Activated CD4-positive, CD25-positive, alpha-beta regulatory T cell treated with anti-CD3 and anti-CD28 coated beads, Interleukin-2, amount 50 U/mL, for 72 hours (primary cell): ENCODE measurements at regions not wholly inside any gene's neighbourhood (a gene's known extent, or its start where the extent isn't known, plus 50 kb on each side); places are given as distances from the start of the nearest gene placed in this dataset.

Experiments
- DNase-seq: peaks from one replicate; pipeline ENCODE4 v3.0.0; 2021

DNA sequence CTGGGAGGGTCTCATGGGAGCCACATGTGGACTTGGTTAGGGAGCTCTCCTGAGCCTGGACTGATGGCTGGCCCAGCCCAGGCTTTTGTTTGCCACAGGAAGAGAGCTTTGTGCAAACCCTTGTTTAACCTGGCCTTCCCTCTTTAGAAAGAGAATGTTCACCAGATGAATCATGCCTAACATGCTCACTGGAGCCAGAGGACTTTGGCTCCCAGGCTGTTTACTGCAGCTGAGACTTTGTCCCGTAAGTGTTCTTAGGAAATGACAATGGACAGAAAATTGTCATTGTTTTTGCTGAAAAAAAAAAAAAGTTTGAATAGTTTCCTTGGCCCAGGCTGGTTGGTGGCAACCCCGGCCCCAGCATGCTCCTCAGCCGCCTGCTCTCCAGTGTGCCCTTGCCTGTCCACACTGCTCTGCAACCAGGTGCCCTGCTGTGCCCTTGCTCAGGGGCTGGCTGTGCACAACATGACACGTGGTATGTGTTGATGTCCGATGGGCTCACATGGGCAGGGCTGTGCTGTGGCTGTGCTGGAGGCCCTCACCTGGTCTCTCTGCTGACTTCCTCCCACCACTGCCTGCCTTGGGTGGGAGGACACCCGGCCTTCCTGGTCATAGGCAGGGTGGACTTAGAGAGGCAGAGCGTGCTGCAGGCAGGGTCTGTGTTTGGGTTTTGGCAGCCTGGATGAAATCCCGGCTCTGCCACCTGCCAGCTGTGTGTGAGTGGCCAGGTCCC lies 215.3 kb upstream of the ZNF32 start:
- DNase-seq: no peak

GRCh38 chr10:43863270-43863669 lies 214.6 kb upstream of the ZNF32 start:
- DNase-seq: no peak

- no peak for DNase-seq
These were observed 214.1 kb upstream of the ZNF32 start for GRCh38 chr10:43862756-43863155.

- DNase-seq: no peak
These were observed 213.5 kb upstream of the ZNF32 start for GRCh38 chr10:43861966-43862751.

- no peak for DNase-seq
These were observed 210.4 kb upstream of the ZNF32 start for GRCh38 chr10:43859016-43859525.

GRCh38 chr10:43857931-43858315 lies 209.2 kb upstream of the ZNF32 start:
- no peak for DNase-seq

GRCh38 chr10:43857206-43857930 lies 208.7 kb upstream of the ZNF32 start:
- DNase-seq: no peak

DNA sequence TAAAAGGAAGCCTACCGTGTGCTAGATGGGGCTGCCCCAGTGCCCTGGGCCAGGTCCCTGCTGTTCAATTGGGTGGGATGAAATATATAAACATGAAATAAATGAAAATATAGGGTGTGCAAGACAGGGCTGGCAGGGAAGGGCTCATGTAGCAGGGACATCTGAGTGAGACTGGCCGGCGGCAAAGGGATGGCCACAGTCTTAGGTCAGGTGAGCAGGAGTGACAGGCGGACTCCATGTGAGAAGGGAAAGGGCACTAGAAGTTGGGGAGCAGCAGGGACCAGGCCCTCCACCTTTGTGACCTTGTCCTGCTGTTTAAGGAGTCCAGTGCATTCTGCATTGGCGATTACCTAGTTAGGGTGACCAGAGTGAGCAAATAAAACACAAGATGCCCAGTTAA lies 207.6 kb upstream of the ZNF32 start:
- DNase-seq: no peak

DNA sequence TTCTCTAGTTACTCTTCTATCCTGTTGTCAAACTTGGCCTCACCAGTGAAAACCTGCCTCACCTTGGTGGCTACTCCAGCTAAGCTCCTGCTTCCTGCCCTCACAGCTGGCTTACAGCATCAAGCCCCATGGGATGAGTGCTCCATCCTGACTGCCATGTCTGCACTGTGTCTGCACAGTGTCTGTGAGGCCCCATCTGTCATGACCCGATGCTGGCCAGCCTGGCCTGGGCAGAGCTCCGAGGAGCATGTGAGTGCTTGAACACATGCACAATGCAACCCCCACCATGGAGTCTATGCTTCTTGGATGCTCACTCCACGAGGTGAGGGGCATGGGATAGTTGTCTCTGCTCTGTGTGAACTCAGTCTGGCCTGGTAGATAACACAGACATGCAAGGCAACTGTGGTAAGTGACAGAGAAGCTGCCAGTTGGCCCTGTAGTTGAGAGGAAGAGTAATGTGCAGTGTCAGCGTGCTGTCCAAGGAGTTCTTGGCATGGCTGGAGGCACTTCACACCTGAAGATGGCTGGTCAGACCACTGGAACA lies 207.1 kb upstream of the ZNF32 start:
- DNase-seq: no peak

- no peak for DNase-seq
These were observed 205.3 kb upstream of the ZNF32 start for GRCh38 chr10:43854007-43854406.

DNA sequence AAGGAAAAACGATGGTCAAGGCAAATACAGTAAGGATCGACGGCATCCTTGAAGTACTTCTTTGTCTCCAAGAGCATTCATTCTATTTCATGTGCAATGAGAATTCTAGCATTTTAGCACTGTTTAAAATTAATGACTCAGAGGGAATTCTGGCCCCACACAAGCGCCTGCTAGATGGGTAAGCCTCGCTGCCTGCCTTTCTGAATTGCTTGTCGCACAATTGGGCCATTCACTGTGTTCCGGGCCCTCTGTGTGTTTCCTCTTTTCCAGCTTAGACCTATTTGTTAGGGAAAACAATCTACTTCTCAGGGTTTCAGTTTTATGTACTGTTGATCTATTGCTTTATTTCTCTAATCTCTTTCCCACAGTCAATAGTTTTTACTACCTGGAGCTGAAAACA lies 204.7 kb upstream of the ZNF32 start:
- DNase-seq: no peak

DNA sequence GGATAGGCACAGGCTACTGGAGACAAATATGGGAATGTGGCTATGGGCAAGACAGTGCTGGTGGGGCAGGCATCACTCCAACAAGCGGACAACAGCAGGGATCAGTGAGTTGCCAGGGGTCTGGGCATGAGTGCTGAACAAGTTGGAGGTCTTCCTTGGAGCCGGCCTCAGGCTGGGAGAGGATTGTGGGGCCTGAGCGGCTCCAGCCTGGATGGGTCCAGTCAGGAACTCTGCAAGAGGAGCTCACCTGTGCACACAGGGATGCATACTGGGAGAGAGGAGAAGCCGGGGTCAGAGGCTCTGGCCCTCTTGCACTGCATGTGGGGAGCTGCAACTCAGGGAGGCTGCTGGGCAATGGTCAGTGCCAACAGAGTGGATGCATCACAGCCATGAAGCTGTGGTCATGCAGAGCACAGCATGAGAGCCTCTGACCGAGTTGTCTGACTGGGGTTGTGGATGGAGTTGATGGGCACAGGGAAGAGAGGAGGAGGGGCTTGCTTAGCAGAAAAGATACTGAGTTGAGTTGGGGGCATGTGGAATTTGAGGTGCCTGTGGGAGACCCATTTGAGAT lies 204.0 kb upstream of the ZNF32 start:
- no peak for DNase-seq

- no peak for DNase-seq
These were observed 203.5 kb upstream of the ZNF32 start for GRCh38 chr10:43852149-43852548.

- DNase-seq: no peak
These were observed 202.3 kb upstream of the ZNF32 start for GRCh38 chr10:43851030-43851429.

- DNase-seq: no peak
These were observed 200.9 kb upstream of the ZNF32 start for GRCh38 chr10:43849551-43849950.

DNA sequence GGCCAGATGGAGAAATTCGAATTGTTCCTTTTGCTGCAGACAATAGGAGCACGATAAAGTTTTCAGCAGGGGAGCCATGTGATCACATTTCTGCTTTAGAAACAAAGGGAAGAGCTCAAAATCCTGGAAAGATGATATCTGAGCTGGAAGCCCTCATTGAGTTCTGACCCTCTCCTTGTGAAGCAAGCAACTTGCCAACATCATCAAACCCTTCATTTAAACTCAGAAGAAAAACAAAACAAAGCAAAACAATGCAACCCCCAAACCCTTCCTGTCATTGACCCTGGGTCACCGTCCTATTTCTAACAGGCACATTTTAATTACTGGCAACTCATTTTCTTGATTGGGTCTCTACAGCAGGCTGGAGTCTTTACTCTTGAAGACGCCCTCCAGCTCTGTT lies 198.3 kb upstream of the ZNF32 start:
- DNase-seq: no peak

DNA sequence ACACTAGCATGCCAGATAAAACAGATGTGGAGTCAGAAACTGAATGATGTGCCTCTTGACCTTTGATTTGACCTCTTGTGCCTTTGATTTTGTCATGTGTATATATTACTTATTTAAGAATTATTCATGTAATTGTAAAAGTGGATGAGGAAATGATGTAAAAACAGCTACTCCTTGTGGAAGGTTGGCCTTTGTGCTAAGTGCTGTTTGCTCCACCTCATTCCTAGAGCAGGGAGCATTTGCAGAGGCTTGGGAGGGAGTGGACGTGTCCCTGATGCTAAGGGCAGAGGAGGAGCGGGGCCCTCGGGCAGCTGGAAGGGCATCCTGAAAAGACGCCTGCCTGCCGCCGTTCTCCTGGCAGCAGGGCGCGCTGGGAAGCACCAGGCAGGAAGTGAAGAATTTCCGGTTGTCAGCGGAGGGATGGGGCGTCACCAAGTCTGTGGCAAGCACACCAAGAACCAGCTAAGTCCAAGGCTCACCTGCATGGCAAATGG lies 197.6 kb upstream of the ZNF32 start:
- no peak for DNase-seq

DNA sequence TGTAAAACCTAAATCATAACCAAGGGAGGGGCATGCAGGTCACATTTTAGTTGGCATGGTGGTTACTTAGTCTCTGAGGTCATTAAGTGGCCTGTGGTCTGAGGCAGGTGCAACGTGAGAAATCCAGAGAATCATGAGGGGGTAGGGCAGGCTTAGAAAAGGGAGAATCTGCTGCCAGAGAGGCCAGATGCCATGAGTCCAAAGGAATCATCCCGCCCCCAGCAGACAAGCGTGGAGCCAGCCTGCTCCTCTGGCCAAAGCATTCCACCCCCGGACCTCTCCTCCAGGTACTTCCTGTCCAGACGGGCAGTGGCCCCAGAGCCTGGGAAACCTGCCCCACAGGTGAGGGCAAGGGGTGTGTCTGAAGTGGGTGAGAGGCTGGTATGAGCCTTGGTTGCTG lies 196.4 kb upstream of the ZNF32 start:
- DNase-seq: no peak

DNA sequence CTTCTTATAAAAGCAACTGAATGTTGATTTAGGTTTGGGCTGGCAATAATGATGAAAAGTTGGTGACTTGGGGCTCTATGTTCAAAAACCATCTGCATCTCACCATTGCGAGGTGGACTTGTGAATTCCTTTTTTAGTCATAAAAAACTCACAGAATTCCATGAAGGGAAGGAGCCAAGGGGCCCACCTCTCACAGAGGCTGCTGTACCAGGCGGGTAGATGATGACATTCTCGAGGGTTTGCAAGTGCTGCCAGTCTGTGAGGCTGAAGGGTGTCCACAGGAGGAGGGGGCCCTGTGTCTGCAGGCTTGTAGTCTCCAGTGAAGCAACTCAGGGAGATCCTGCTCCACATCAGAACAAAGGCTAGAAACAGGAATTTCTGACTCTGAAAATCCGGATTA lies 195.5 kb upstream of the ZNF32 start:
- DNase-seq: no peak

DNA sequence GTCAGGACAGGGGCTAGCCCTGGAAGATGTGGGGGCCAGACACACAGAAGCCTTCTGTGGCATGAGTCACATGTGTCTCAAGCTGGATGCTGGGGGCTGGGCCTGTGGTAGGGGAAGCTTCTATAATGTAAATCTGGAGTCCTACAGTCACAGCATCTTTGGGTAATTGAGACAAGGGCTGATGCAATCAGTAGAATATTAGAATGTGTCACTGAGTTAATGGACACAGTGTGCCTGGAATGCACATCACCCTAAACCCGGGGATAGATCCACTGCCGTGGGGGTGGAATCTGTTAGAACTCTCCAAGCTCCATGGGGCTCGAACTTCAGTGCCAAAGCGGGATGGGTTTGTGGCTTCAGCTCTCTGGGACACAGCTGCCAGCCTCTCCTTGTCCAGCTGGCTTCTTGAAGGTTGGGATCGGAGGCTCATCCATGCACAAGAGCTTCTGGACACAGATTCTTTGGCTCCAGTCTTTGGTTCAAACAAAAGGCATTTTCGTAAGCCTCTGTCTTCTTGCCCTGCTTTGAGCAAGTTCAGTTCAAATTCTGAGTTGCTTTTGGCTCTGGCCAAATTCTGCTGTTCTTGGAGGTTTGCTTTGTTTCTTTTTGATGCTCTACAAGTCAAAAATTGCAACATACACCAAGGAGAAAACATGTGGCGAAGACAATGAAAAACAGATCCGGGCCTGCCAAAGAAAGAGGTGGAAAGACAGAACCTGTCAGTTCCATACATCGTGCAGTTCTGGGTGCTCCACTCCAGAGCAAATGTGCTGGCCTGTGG lies 194.8 kb upstream of the ZNF32 start:
- no peak for DNase-seq

- DNase-seq: no peak
These were observed 193.8 kb upstream of the ZNF32 start for GRCh38 chr10:43842496-43842895.

DNA sequence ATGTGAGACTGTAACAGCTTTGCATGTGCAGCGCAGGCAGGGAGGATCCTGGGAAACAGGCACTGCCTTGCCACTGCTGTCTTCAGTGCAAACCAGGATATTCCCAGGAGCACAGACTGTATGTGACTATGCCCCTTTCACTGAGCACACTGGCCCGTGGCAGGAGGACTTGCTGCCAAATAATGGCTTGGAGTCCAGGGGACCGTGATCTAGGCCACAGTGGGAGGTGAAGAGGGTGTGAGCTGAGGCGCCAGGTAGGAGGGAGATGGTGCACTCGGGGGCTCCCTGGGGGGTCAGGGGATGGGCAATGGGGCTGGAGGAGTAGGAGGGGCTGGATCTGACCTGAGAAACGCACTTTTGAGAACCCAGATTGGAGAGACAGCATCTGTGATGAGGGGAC lies 193.4 kb upstream of the ZNF32 start:
- no peak for DNase-seq
